ENCODE measurements at regions not wholly inside any gene's neighbourhood (a gene's known extent, or its start where the extent isn't known, plus 50 kb on each side); places are given as distances from the start of the nearest gene placed in this dataset.

- no peak for DNase-seq (ENCODE audit: low read depth)
- no peak for TF ChIP-seq CTCF (conservative IDR thresholded peaks at IDR 0.05; ENCODE audit: low read depth, low read length)
These were observed 341.1 kb downstream of the FSCB start for GRCh38 chr14:44165936-44166335.

GRCh38 chr14:44165286-44165685 lies 341.8 kb downstream of the FSCB start:
- no peak for DNase-seq (ENCODE audit: low read depth)
- TF ChIP-seq CTCF (conservative IDR thresholded peaks at IDR 0.05; ENCODE audit: low read depth, low read length): no peak
- H3K4me3 ChIP-seq (ENCODE audit: low read depth, low read length): no peak overlapping the region

More at GRCh38 chr14:44165936-44166335, 341.1 kb downstream of the FSCB start:
- H3K4me3 ChIP-seq (ENCODE audit: low read depth, low read length): no peak overlapping the region

GRCh38 chr14:44163946-44164345 lies 343.1 kb downstream of the FSCB start:
- DNase-seq (ENCODE audit: low read depth): no peak
- TF ChIP-seq CTCF (conservative IDR thresholded peaks at IDR 0.05; ENCODE audit: low read depth, low read length): no peak
- H3K4me3 ChIP-seq (ENCODE audit: low read depth, low read length): no peak overlapping the region

- no peak overlapping the region for H3K4me3 ChIP-seq (ENCODE audit: low read depth, low read length)
- no peak for TF ChIP-seq CTCF (conservative IDR thresholded peaks at IDR 0.05; ENCODE audit: low read depth, low read length)
- no peak for DNase-seq (ENCODE audit: low read depth)
These were observed 344.9 kb downstream of the FSCB start for GRCh38 chr14:44162197-44162596.

GRCh38 chr14:44154874-44155273 lies 352.2 kb downstream of the FSCB start:
- no peak overlapping the region for H3K4me3 ChIP-seq (ENCODE audit: low read depth, low read length)
- no peak for TF ChIP-seq CTCF (conservative IDR thresholded peaks at IDR 0.05; ENCODE audit: low read depth, low read length)
- DNase-seq (ENCODE audit: low read depth): no peak

GRCh38 chr14:44154446-44154845 lies 352.6 kb downstream of the FSCB start:
- no peak overlapping the region for H3K4me3 ChIP-seq (ENCODE audit: low read depth, low read length)
- TF ChIP-seq CTCF (conservative IDR thresholded peaks at IDR 0.05; ENCODE audit: low read depth, low read length): no peak
- no peak for DNase-seq (ENCODE audit: low read depth)

- no peak for DNase-seq (ENCODE audit: low read depth)
- TF ChIP-seq CTCF (conservative IDR thresholded peaks at IDR 0.05; ENCODE audit: low read depth, low read length): no peak
- no peak overlapping the region for H3K4me3 ChIP-seq (ENCODE audit: low read depth, low read length)
These were observed 355.8 kb downstream of the FSCB start for GRCh38 chr14:44151130-44151820.

All from choroid plexus epithelial cell (primary cell).